GM12891 (cell line): ENCODE measurements at regions not wholly inside any gene's neighbourhood (a gene's known extent, or its start where the extent isn't known, plus 50 kb on each side); places are given as distances from the start of the nearest gene placed in this dataset.

Experiments used
- POLR2A ChIP-seq: IDR thresholded peaks from 2 replicates; pipeline ENCODE4 v1.6.1; 2011; ENCODE audit warnings: low read depth, low read length, control low read depth
- POLR2AphosphoS5 ChIP-seq: IDR thresholded peaks from 2 replicates; pipeline ENCODE4 v1.6.1; 2011; ENCODE audit warnings: low read depth, low read length, control low read depth
- SPI1 ChIP-seq: IDR thresholded peaks from 2 replicates; pipeline ENCODE4 v1.6.1; 2011; ENCODE audit warnings: low read depth, low read length, control low read depth
- TAF1 ChIP-seq: IDR thresholded peaks from 2 replicates; pipeline ENCODE4 v1.6.1; 2011; ENCODE audit warnings: low read depth, low read length, control low read depth

DNA sequence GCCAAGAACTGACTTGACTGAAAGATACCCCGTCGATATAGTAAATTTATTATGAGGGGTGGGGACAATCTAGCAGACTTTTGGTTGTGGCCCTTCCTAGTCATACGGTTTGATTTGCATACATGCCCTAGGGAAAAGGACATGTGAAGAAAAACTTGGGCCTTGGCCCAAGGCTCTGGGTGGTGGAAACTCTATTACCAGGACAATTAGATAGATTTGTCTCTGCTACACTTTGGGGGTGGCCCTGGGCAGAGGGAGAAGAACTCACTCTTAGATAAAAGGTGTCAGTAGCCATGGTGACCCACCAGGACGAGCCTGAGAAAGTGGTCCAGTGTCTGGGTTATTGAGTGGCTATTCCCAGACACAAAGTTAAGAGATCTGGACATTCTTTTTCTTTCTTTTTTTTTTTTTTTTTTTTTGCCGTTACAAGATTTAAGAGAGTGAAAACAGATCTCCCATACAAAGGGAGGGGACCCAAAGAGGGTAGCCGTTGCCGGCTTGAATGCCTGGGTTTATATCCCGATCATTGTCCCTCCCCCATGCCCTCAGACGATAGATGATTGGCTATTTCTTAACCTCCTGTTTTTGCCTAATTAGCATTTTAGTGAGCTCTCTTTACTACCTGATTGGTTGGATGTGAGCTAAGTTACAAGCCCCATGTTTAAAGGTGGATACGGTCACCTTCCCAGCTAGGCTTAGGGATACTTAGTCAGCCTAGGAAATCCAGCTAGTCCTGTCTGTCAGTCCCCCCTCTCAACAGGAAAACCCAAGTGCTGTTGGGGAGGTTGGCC, 96.4 kb upstream of the SMAD3 start:
- TF ChIP-seq POLR2A (no peak), POLR2AphosphoS5 (no peak), SPI1 (no peak), TAF1 (no peak)
